Liver (tissue), 8 donors: ENCODE measurements at regions not wholly inside any gene's neighbourhood (a gene's known extent, or its start where the extent isn't known, plus 50 kb on each side); places are given as distances from the start of the nearest gene placed in this dataset.

Experiments used
- DNase-seq: peaks from one replicate; pipeline ENCODE4 v3.0.0-alpha.2; 2017; ENCODE audit warnings: low spot score
- H3K27ac ChIP-seq, 2 donors: one replicate each; pipeline ENCODE4 v1.7.0; 2013; ENCODE audit warnings: inconsistent platforms in 2 of 2, low read length in 2 of 2, control low read depth in 1 of 2, low read depth in 1 of 2, mild to moderate bottlenecking in 1 of 2
- H3K27me3 ChIP-seq, 4 donors: one replicate each; pipeline versions ENCODE4 v1.6.1 to v1.7.0; 2013; ENCODE audit warnings: low read length in 3 of 4, inconsistent platforms in 1 of 4, mild to moderate bottlenecking in 1 of 4, moderate library complexity in 1 of 4; ENCODE audit not compliant: control insufficient read depth in 4 of 4, insufficient read depth in 4 of 4
- H3K36me3 ChIP-seq, 4 donors: one replicate each; pipeline versions ENCODE4 v1.6.1 to v1.7.0; 2013; ENCODE audit warnings: low read length in 3 of 4, mild to moderate bottlenecking in 3 of 4, low read depth in 1 of 4, moderate library complexity in 1 of 4; ENCODE audit not compliant: control insufficient read depth in 4 of 4, insufficient read depth in 3 of 4
- H3K4me1 ChIP-seq, 4 donors: one replicate each; pipeline versions ENCODE4 v1.6.1 to v1.7.0; 2013; ENCODE audit warnings: low read length in 3 of 4, mild to moderate bottlenecking in 3 of 4, moderate library complexity in 1 of 4; ENCODE audit not compliant: control insufficient read depth in 4 of 4, insufficient read depth in 4 of 4
- H3K4me3 ChIP-seq, 3 donors: one replicate each; pipeline versions ENCODE4 v1.6.1 to v1.7.0; 2013; ENCODE audit warnings: low read length in 3 of 3, control low read depth in 1 of 3, low read depth in 1 of 3, mild to moderate bottlenecking in 1 of 3
- H3K9ac ChIP-seq, 2 donors: one replicate each; pipeline ENCODE4 v1.7.0; 2013; ENCODE audit warnings: low read length in 2 of 2, mild to moderate bottlenecking in 2 of 2, moderate library complexity in 2 of 2, control low read depth in 1 of 2, low read depth in 1 of 2
- H3K9me3 ChIP-seq, 4 donors: one replicate each; pipeline versions ENCODE4 v1.6.1 to v1.7.0; 2013; ENCODE audit warnings: low read length in 3 of 4; ENCODE audit not compliant: control insufficient read depth in 4 of 4
- ATF3 ChIP-seq: IDR thresholded peaks from 2 replicates; pipeline ENCODE4 v1.6.1; 2016; ENCODE audit warnings: antibody characterized with exemption
- CTCF ChIP-seq: fragments of 150-350 bp; IDR thresholded peaks from 2 replicates; pipeline ENCODE4 v1.5.1; 2017; ENCODE audit warnings: improper control_type of control experiment, low read depth, low read length; ENCODE audit not compliant: missing input control
- EGR1 ChIP-seq, 2 donors: IDR thresholded peaks; 2 replicates each; pipeline ENCODE4 v1.6.1; 2016 to 2018; ENCODE audit warnings: antibody characterized with exemption in 2 of 2, low read depth in 2 of 2
- FOXA1 ChIP-seq: IDR thresholded peaks from 2 replicates; pipeline ENCODE4 v1.6.1; 2016; ENCODE audit warnings: antibody characterized with exemption
- FOXA2 ChIP-seq: IDR thresholded peaks from 2 replicates; pipeline ENCODE4 v1.6.1; 2016; ENCODE audit warnings: antibody characterized with exemption
- GABPA ChIP-seq, 2 donors: IDR thresholded peaks in 1 of 2; conservative IDR thresholded peaks in 1 of 2; 2 replicates each; pipeline ENCODE4 v1.6.1; 2016; ENCODE audit warnings: antibody characterized with exemption in 2 of 2, mild to moderate bottlenecking in 1 of 2, moderate library complexity in 1 of 2
- HNF4A ChIP-seq, 2 donors: conservative IDR thresholded peaks; 2 replicates each; pipeline ENCODE4 v1.6.1; 2016; ENCODE audit warnings: antibody characterized with exemption in 2 of 2, mild to moderate bottlenecking in 2 of 2
- HNF4G ChIP-seq: IDR thresholded peaks from 2 replicates; pipeline ENCODE4 v1.6.1; 2016; ENCODE audit warnings: antibody characterized with exemption
- JUND ChIP-seq, 2 donors: IDR thresholded peaks; 2 replicates each; pipeline ENCODE4 v1.6.1; 2016; ENCODE audit warnings: antibody characterized with exemption in 2 of 2
- MAX ChIP-seq: IDR thresholded peaks from 2 replicates; pipeline ENCODE4 v1.6.1; 2016; ENCODE audit warnings: antibody characterized with exemption
- NR2F2 ChIP-seq: IDR thresholded peaks from 2 replicates; pipeline ENCODE4 v1.6.1; 2016; ENCODE audit warnings: antibody characterized with exemption
- RAD21 ChIP-seq, 2 donors: IDR thresholded peaks; 2 replicates each; pipeline ENCODE4 v1.6.1; 2016; ENCODE audit warnings: antibody characterized with exemption in 2 of 2, mild to moderate bottlenecking in 2 of 2
- REST ChIP-seq: IDR thresholded peaks from 2 replicates; pipeline ENCODE4 v1.6.1; 2016; ENCODE audit warnings: antibody characterized with exemption, mild to moderate bottlenecking
- RXRA ChIP-seq, 2 donors: IDR thresholded peaks; 2 replicates each; pipeline ENCODE4 v1.6.1; 2017 to 2018; ENCODE audit warnings: antibody characterized with exemption in 2 of 2, mild to moderate bottlenecking in 1 of 2
- SP1 ChIP-seq: IDR thresholded peaks from 2 replicates; pipeline ENCODE4 v1.6.1; 2018; ENCODE audit warnings: antibody characterized with exemption, mild to moderate bottlenecking
- TAF1 ChIP-seq: conservative IDR thresholded peaks from 2 replicates; pipeline ENCODE4 v1.6.1; 2016; ENCODE audit warnings: antibody characterized with exemption, mild to moderate bottlenecking
- YY1 ChIP-seq: IDR thresholded peaks from 2 replicates; pipeline ENCODE4 v1.6.1; 2016; ENCODE audit warnings: antibody characterized with exemption, mild to moderate bottlenecking
- ZBTB33 ChIP-seq: IDR thresholded peaks from 2 replicates; pipeline ENCODE4 v1.6.1; 2016; ENCODE audit warnings: antibody characterized with exemption
- WGBS: extraction: QIAGEN DNeasy Blood & Tissue Kit; methylation state at CpG from one replicate; pipeline ENCODE4 v1.1.7; 2013; 5-methylcytosine and 5-hydroxymethylcytosine counted together
- donor health status: healthy.
- donor health status: healthy.
- donor health status: healthy.
- donor health status: healthy.
- donor health status: healthy.

GRCh38 chr13:74794582-74794981 is 660.4 kb upstream of the KLF12 start:
- no peak overlapping the region for H3K27ac ChIP-seq
- no peak overlapping the region for H3K4me3 ChIP-seq

GRCh38 chr13:74794147-74794546 is 659.9 kb upstream of the KLF12 start:
- Histone ChIP-seq H3K27ac (no peak overlapping the region), H3K9me3 (peaks cover 0 to 5% (median 2%) of the 10 kb centered on the region in 4 donors)
- WGBS = 94% methylated on average over 5 of the region's 5 CpGs

More at GRCh38 chr13:74794582-74794981, 660.4 kb upstream of the KLF12 start:
- Histone ChIP-seq H3K9ac (no peak overlapping the region), H3K27me3 (no peaks in the 10 kb centered on the region), H3K9me3 (peaks cover 0 to 5% (median 2%) of the 10 kb centered on the region in 4 donors), H3K4me1 (no peaks in the 10 kb centered on the region), H3K36me3 (no peaks in the 10 kb centered on the region)
- 87% methylated on average over 3 of the region's 3 CpGs for WGBS
- DNase-seq = no peak
- TF ChIP-seq RAD21 (IDR thresholded peaks at IDR 0.05) = no peak
- no peak for TF ChIP-seq FOXA2
- TF ChIP-seq ATF3 = no peak
- TF ChIP-seq RXRA (IDR thresholded peaks at IDR 0.05) = no peak
- no peak for TF ChIP-seq GABPA (IDR thresholded peaks at IDR 0.05 in 1 of 2, conservative IDR thresholded peaks at IDR 0.05 in 1 of 2)
- no peak for TF ChIP-seq FOXA1

More at GRCh38 chr13:74794147-74794546, 659.9 kb upstream of the KLF12 start:
- H3K9ac ChIP-seq = no peak overlapping the region
- DNase-seq = no peak
- no peaks in the 10 kb centered on the region for H3K27me3 ChIP-seq
- H3K4me3 ChIP-seq = no peak overlapping the region
- TF ChIP-seq ATF3 (no peak), TAF1 (no peak), NR2F2 (no peak), HNF4A (conservative IDR thresholded peaks at IDR 0.05) (no peak), FOXA1 (no peak), RXRA (IDR thresholded peaks at IDR 0.05) (no peak), FOXA2 (no peak), EGR1 (IDR thresholded peaks at IDR 0.05; ENCODE audit: low read depth in 2 of 2) (no peak), YY1 (no peak), RAD21 (IDR thresholded peaks at IDR 0.05) (no peak), JUND (IDR thresholded peaks at IDR 0.05) (no peak), CTCF (no peak), HNF4G (no peak), REST (no peak), ZBTB33 (no peak), GABPA (IDR thresholded peaks at IDR 0.05 in 1 of 2, conservative IDR thresholded peaks at IDR 0.05 in 1 of 2) (no peak), SP1 (no peak), MAX (no peak)
- H3K4me1 ChIP-seq = no peaks in the 10 kb centered on the region
- no peaks in the 10 kb centered on the region for H3K36me3 ChIP-seq
